ENCODE measurements at regions not wholly inside any gene's neighbourhood (a gene's known extent, or its start where the extent isn't known, plus 50 kb on each side); places are given as distances from the start of the nearest gene placed in this dataset.

- TF ChIP-seq CTCF (conservative IDR thresholded peaks at IDR 0.05; ENCODE audit: low read length) (no peak), EZH2phosphoT487 (IDR thresholded peaks at IDR 0.05; ENCODE audit: borderline replicate concordance, low read depth, low read length) (no peak)
Measured at GRCh38 chr11:26162291-26162690, 169.6 kb upstream of the ANO3 start.
